Prostate gland (tissue), 2 donors: ENCODE measurements at regions not wholly inside any gene's neighbourhood (a gene's known extent, or its start where the extent isn't known, plus 50 kb on each side); places are given as distances from the start of the nearest gene placed in this dataset.

Source experiments
- CTCF ChIP-seq, 4 experiments: fragments of 200-600 bp in 2 of 4; fragments of 450-650 bp in 2 of 4; sonication (generic) in 2 of 4; IDR thresholded peaks; 1 replicate in 3 of 4; 2 replicates in 1 of 4; pipeline ENCODE4 v1.5.1; 2016 to 2019; ENCODE audit warnings: antibody characterized with exemption in 4 of 4, mild to moderate bottlenecking in 2 of 4, moderate library complexity in 2 of 4
- POLR2A ChIP-seq: fragments of 450-650 bp; IDR thresholded peaks from one replicate; pipeline ENCODE4 v1.6.1; 2016; ENCODE audit warnings: antibody characterized with exemption, mild to moderate bottlenecking
- POLR2AphosphoS5 ChIP-seq: sonication (generic); formaldehyde crosslinking; IDR thresholded peaks from one replicate; pipeline ENCODE4 v1.6.1; 2017; ENCODE audit warnings: antibody characterized with exemption

- TF ChIP-seq POLR2A (no peak), CTCF (IDR thresholded peaks at IDR 0.05) (no peak), POLR2AphosphoS5 (no peak)
These were observed 50.8 kb upstream of the ECE1 start for GRCh38 chr1:21341022-21341421.
